Pons (tissue), 1 donor: ENCODE measurements at regions not wholly inside any gene's neighbourhood (a gene's known extent, or its start where the extent isn't known, plus 50 kb on each side); places are given as distances from the start of the nearest gene placed in this dataset.
A peak's percentile ranks its signal among the peaks of the same experiment; 100 is the strongest.
"Not testable (repeated sequence)": the region's sequence is repeated elsewhere in the genome, so short reads cannot be mapped to it uniquely, and the experiment has no call there.

Experiments used
- DNase-seq: peaks from one replicate; pipeline ENCODE4 v3.0.0-alpha.2; 2016; ENCODE audit warnings: low spot score

GRCh38 chr5:28917631-28918030 lies 1879.2 kb upstream of the CDH9 start:
- no peak for DNase-seq

GRCh38 chr5:28914297-28914696 lies 1875.9 kb upstream of the CDH9 start:
- DNase-seq = no peak

- no peak for DNase-seq
Observed at GRCh38 chr5:28903643-28904042, 1865.3 kb upstream of the CDH9 start.

GRCh38 chr5:28896949-28897348 lies 1858.6 kb upstream of the CDH9 start:
- DNase-seq = peak; percentile 7

GRCh38 chr5:28880936-28881335 lies 1842.5 kb upstream of the CDH9 start:
- no peak for DNase-seq

- DNase-seq = no peak
Observed at GRCh38 chr5:28877050-28877449, 1838.7 kb upstream of the CDH9 start.

GRCh38 chr5:28864006-28864405 lies 1825.6 kb upstream of the CDH9 start:
- no peak for DNase-seq

- no peak for DNase-seq
Observed at GRCh38 chr5:28862860-28863196, 1824.4 kb upstream of the CDH9 start.

GRCh38 chr5:28862137-28862859 lies 1823.9 kb upstream of the CDH9 start:
- DNase-seq = no peak

- no peak for DNase-seq
Observed at GRCh38 chr5:28855626-28856025, 1817.2 kb upstream of the CDH9 start.

- no peak for DNase-seq
Observed at GRCh38 chr5:28850320-28850921, 1812.0 kb upstream of the CDH9 start.

GRCh38 chr5:28831042-28831441 lies 1792.7 kb upstream of the CDH9 start:
- no peak for DNase-seq

- no peak for DNase-seq
Observed at GRCh38 chr5:28823231-28823630, 1784.8 kb upstream of the CDH9 start.

GRCh38 chr5:28822071-28822470 lies 1783.7 kb upstream of the CDH9 start:
- DNase-seq = no peak

- DNase-seq = no peak
Observed at GRCh38 chr5:28810751-28811136, 1772.4 kb upstream of the CDH9 start.

GRCh38 chr5:28809811-28810750 lies 1771.7 kb upstream of the CDH9 start:
- DNase-seq = no peak

GRCh38 chr5:28808967-28809810 lies 1770.8 kb upstream of the CDH9 start:
- no peak for DNase-seq

- DNase-seq = no peak
Observed at GRCh38 chr5:28807195-28807729, 1768.9 kb upstream of the CDH9 start.

GRCh38 chr5:28799035-28799434 lies 1760.6 kb upstream of the CDH9 start:
- not testable (repeated sequence) for DNase-seq

GRCh38 chr5:28788954-28789353 lies 1750.6 kb upstream of the CDH9 start:
- no peak for DNase-seq

- DNase-seq = no peak
Observed at GRCh38 chr5:28780083-28780692, 1741.8 kb upstream of the CDH9 start.
